Spleen (tissue), 11 donors: ENCODE measurements at regions not wholly inside any gene's neighbourhood (a gene's known extent, or its start where the extent isn't known, plus 50 kb on each side); places are given as distances from the start of the nearest gene placed in this dataset.

Experiments used
- DNase-seq: peaks from one replicate; pipeline ENCODE4 v3.0.0-alpha.2; 2020
- H3K27ac ChIP-seq, 8 donors: fragments of 200-600 bp; sonication (generic) in 7 of 8; 1 replicate in 4 of 8; 2 replicates in 4 of 8; pipeline versions ENCODE4 v1.5.0 to v1.8.0; 2016 to 2021; ENCODE audit warnings: inconsistent platforms in 4 of 8, mild to moderate bottlenecking in 4 of 8, moderate library complexity in 1 of 8
- H3K27me3 ChIP-seq, 7 donors: fragments of 200-600 bp; sonication (generic) in 6 of 7; replicated peaks in 1 of 7; 1 replicate in 4 of 7; 2 replicates in 3 of 7; pipeline versions ENCODE4 v1.5.0 to v1.8.0; 2016 to 2021; ENCODE audit warnings: inconsistent platforms in 3 of 7, mild to moderate bottlenecking in 1 of 7
- H3K36me3 ChIP-seq, 6 donors: fragments of 200-600 bp; sonication (generic) in 5 of 6; 1 replicate in 4 of 6; 2 replicates in 2 of 6; pipeline versions ENCODE4 v1.5.0 to v1.8.0; 2016 to 2021; ENCODE audit warnings: inconsistent platforms in 2 of 6
- H3K4me1 ChIP-seq, 6 donors: fragments of 200-600 bp; sonication (generic) in 5 of 6; 1 replicate in 3 of 6; 2 replicates in 3 of 6; pipeline versions ENCODE4 v1.5.0 to v1.8.0; 2016 to 2021; ENCODE audit warnings: inconsistent platforms in 3 of 6
- H3K4me3 ChIP-seq, 8 donors: fragments of 200-600 bp; sonication (generic) in 7 of 8; 1 replicate in 4 of 8; 2 replicates in 4 of 8; pipeline versions ENCODE4 v1.5.0 to v1.8.0; 2016 to 2021; ENCODE audit warnings: inconsistent platforms in 4 of 8, mild to moderate bottlenecking in 4 of 8, moderate library complexity in 2 of 8
- H3K9me3 ChIP-seq, 8 donors: fragments of 200-600 bp; sonication (generic) in 7 of 8; 1 replicate in 4 of 8; 2 replicates in 4 of 8; pipeline versions ENCODE4 v1.5.0 to v1.8.0; 2016 to 2021; ENCODE audit warnings: inconsistent platforms in 4 of 8
- POLR2A ChIP-seq, 3 donors: fragments of 450-650 bp; IDR thresholded peaks; one replicate each; pipeline ENCODE4 v1.5.1; 2017; ENCODE audit warnings: antibody characterized with exemption in 3 of 3, mild to moderate bottlenecking in 1 of 3
- POLR2AphosphoS5 ChIP-seq, 3 donors: sonication (generic); formaldehyde crosslinking; IDR thresholded peaks; one replicate each; pipeline ENCODE4 v1.5.1; 2017; ENCODE audit warnings: antibody characterized with exemption in 3 of 3
- WGBS, 5 donors: extraction: QIAGEN DNeasy Blood & Tissue Kit in 3 of 5; methylation state at CpG; one replicate each; pipeline versions ENCODE4 v1.1.5 to v1.1.7; 2013 to 2018; 5-methylcytosine and 5-hydroxymethylcytosine counted together
- intact Hi-C: fragments of 100-400 bp; cut with DNase I; formaldehyde crosslinking; loops from one replicate; pipeline ENCODE4 v1.15.0; 2023; ENCODE audit warnings: low total_unique reads
- TF ChIP-seq, protein P1 (sequence below), 11 experiments: fragments of 200-600 bp in 7 of 11; fragments of 450-650 bp in 4 of 11; sonication (generic) in 4 of 11; IDR thresholded peaks in 8 of 11; conservative IDR thresholded peaks in 3 of 11; 1 replicate in 7 of 11; 2 replicates in 4 of 11; pipeline versions ENCODE4 v1.4.0 to v1.8.0; 2016 to 2021; ENCODE audit warnings: antibody characterized with exemption in 11 of 11, inconsistent platforms in 4 of 11, mild to moderate bottlenecking in 1 of 11
- donor health status: healthy with polysubstance abuse.
- donor health status: DM: no; HTN: no; CAD: no; lungs with moderate emphysema.
- donor health status: DM: no; HTN: no; CAD: no.
- donor health status: Bipolar disorder and iron deficiency.
- donor health status: healthy.
- donor health status: DM: no; HTN: no; CAD: no.
- donor health status: DM: yes; HTN: yes; CAD: no.

DNA sequence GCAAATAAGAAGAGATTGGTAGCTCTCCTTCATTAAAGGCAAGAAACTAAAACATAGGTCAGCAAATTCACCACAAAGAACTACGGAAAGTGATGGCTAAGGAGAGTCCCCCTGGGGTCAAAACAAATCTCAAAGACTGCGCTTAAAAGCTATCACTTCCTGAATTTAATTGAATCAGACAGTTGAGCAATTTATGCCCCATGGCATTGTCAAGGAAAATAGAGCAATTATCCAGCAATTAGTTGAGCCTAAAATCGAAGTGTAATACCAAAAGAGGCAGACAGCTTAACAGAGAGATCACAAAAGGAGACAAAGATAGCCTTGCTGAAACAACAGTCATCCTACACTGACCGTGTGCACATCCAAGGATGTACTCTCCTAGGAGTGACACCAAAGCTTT is 74.4 kb upstream of the SCN10A start:
- intact Hi-C loops: no loop called here

GRCh38 chr3:38878646-38879045 is 62.6 kb upstream of the SCN10A start:
- no peaks in the 10 kb centered on the region for H3K9me3 ChIP-seq
- H3K4me3 ChIP-seq: no peak overlapping the region
- TF ChIP-seq POLR2AphosphoS5 (IDR thresholded peaks at IDR 0.05) (no peak), POLR2A (IDR thresholded peaks at IDR 0.05) (no peak)
- TF ChIP-seq, protein P1, sequence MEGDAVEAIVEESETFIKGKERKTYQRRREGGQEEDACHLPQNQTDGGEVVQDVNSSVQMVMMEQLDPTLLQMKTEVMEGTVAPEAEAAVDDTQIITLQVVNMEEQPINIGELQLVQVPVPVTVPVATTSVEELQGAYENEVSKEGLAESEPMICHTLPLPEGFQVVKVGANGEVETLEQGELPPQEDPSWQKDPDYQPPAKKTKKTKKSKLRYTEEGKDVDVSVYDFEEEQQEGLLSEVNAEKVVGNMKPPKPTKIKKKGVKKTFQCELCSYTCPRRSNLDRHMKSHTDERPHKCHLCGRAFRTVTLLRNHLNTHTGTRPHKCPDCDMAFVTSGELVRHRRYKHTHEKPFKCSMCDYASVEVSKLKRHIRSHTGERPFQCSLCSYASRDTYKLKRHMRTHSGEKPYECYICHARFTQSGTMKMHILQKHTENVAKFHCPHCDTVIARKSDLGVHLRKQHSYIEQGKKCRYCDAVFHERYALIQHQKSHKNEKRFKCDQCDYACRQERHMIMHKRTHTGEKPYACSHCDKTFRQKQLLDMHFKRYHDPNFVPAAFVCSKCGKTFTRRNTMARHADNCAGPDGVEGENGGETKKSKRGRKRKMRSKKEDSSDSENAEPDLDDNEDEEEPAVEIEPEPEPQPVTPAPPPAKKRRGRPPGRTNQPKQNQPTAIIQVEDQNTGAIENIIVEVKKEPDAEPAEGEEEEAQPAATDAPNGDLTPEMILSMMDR (IDR thresholded peaks at IDR 0.05 in 8 of 11, conservative IDR thresholded peaks at IDR 0.05 in 3 of 11): no peak
- no peak overlapping the region for H3K27ac ChIP-seq
- no peaks in the 10 kb centered on the region for H3K36me3 ChIP-seq
- H3K27me3 ChIP-seq: no peaks in the 10 kb centered on the region
- H3K4me1 ChIP-seq: no peaks in the 10 kb centered on the region
- intact Hi-C loops: no loop called here
- no peak for DNase-seq

More for the DNA sequence above, 74.4 kb upstream of the SCN10A start:
- Histone ChIP-seq H3K36me3 (no peaks in the 10 kb centered on the region), H3K27me3 (no peaks in the 10 kb centered on the region), H3K27ac (no peak overlapping the region), H3K4me3 (no peak overlapping the region), H3K4me1 (no peaks in the 10 kb centered on the region), H3K9me3 (peaks cover 0 to 37% (median 27%) of the 10 kb centered on the region in 8 donors)
- TF ChIP-seq POLR2A (IDR thresholded peaks at IDR 0.05) (no peak), POLR2AphosphoS5 (IDR thresholded peaks at IDR 0.05) (no peak)
- TF ChIP-seq, protein P1 (IDR thresholded peaks at IDR 0.05 in 8 of 11, conservative IDR thresholded peaks at IDR 0.05 in 3 of 11): no peak
- DNase-seq: no peak
- WGBS, 5 donors: 75 to 89% (median 86%) methylated on average over 4 of the region's 4 CpGs
